K562 (cell line): ENCODE measurements at regions not wholly inside any gene's neighbourhood (a gene's known extent, or its start where the extent isn't known, plus 50 kb on each side); places are given as distances from the start of the nearest gene placed in this dataset.

ENCODE experiments used
- ASH1L ChIP-seq: fragments of 450-650 bp; IDR thresholded peaks from 2 replicates; pipeline ENCODE4 v1.6.1; 2018; ENCODE audit warnings: borderline replicate concordance, mild to moderate bottlenecking, low read depth; ENCODE audit not compliant: partially characterized antibody
- ATF4 ChIP-seq: fragments of 450-650 bp; formaldehyde crosslinking; IDR thresholded peaks from 2 replicates; pipeline ENCODE4 v1.4.0; 2022; ENCODE audit warnings: mild to moderate bottlenecking, moderate library complexity
- CBX2 ChIP-seq: fragments of 200-600 bp; sonication (generic); IDR thresholded peaks from one replicate; pipeline ENCODE4 v1.6.1; 2012; ENCODE audit warnings: mild to moderate bottlenecking, low read length, inconsistent platforms; ENCODE audit not compliant: insufficient read depth, poor library complexity, severe bottlenecking
- CHD2 ChIP-seq: IDR thresholded peaks from 2 replicates; pipeline ENCODE4 v1.6.1; 2011; ENCODE audit warnings: low read depth, low read length
- CTBP1 ChIP-seq: fragments of 450-650 bp; IDR thresholded peaks from 2 replicates; pipeline ENCODE4 v1.6.1; 2016; ENCODE audit warnings: borderline replicate concordance
- EGR1 ChIP-seq: fragments of 450-650 bp; conservative IDR thresholded peaks from 2 replicates; pipeline ENCODE4 v1.6.1; 2017; ENCODE audit warnings: mild to moderate bottlenecking
- L3MBTL2 ChIP-seq: fragments of 450-650 bp; IDR thresholded peaks from 2 replicates; pipeline ENCODE4 v1.6.1; 2016; ENCODE audit warnings: mild to moderate bottlenecking, moderate library complexity
- POLR2A ChIP-seq: fragments of 450-650 bp; conservative IDR thresholded peaks from 2 replicates; pipeline ENCODE4 v1.6.1; 2016

DNA sequence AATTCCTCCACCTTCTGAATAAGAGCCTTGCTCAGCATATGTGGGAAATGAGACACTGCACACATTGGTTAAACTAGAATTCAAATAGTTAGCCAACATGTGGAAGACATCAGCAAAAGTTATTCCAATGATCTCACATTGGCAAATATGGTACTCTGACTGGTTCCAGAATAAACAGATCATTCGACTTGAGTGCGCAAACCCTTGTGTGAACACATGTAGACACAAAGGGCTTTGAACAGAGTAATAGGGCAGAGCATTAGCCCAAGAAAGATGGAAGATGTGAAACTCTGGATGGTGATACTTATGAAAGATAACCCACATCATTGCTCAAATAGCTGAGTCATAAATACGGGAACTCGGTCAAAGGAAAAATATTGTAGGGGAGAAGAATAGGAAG lies 1133.4 kb upstream of the SEL1L start:
- TF ChIP-seq POLR2A: no peak
- no peak for TF ChIP-seq ASH1L
- no peak for TF ChIP-seq EGR1
- TF ChIP-seq L3MBTL2: no peak
- no peak for TF ChIP-seq CBX2
- no peak for TF ChIP-seq CHD2
- no peak for TF ChIP-seq CTBP1
- TF ChIP-seq ATF4: no peak
